HUES6 (cell line): ENCODE measurements at regions not wholly inside any gene's neighbourhood (a gene's known extent, or its start where the extent isn't known, plus 50 kb on each side); places are given as distances from the start of the nearest gene placed in this dataset.

Experiments
- H3K27ac ChIP-seq: 2 replicates; pipeline ENCODE4 v1.7.0; 2013; ENCODE audit warnings: low read depth, mild to moderate bottlenecking, low read length, inconsistent platforms
- H3K27me3 ChIP-seq: 2 replicates; pipeline ENCODE4 v1.6.1; 2013; ENCODE audit warnings: low read length; ENCODE audit not compliant: control insufficient read depth, insufficient read depth
- H3K36me3 ChIP-seq: 2 replicates; pipeline ENCODE4 v1.6.1; 2013; ENCODE audit warnings: low read length; ENCODE audit not compliant: control insufficient read depth, insufficient read depth
- H3K4me1 ChIP-seq: 2 replicates; pipeline ENCODE4 v1.6.1; 2013; ENCODE audit warnings: low read length; ENCODE audit not compliant: control insufficient read depth, insufficient read depth
- H3K4me3 ChIP-seq: 2 replicates; pipeline ENCODE4 v1.5.1; 2013; ENCODE audit warnings: low read depth, low read length
- H3K9ac ChIP-seq: one replicate; pipeline ENCODE4 v1.6.1; 2013; ENCODE audit warnings: mild to moderate bottlenecking, low read length
- H3K9me3 ChIP-seq: 2 replicates; pipeline ENCODE4 v1.6.1; 2013; ENCODE audit warnings: low read depth, low read length; ENCODE audit not compliant: control insufficient read depth, insufficient read depth

- no peaks in the 10 kb centered on the region for H3K9me3 ChIP-seq
- H3K4me1 ChIP-seq: 0 out of 2 replicates have a peak, but pooled peaks cover 6% of the 10 kb centered on the region
- H3K27me3 ChIP-seq: no peaks in the 10 kb centered on the region
- no peaks in the 10 kb centered on the region for H3K36me3 ChIP-seq
- no peak overlapping the region for H3K4me3 ChIP-seq
- H3K9ac ChIP-seq: no peak overlapping the region
- H3K27ac ChIP-seq: no peak overlapping the region
Measured at GRCh38 chr3:117669774-117670173, 960.2 kb downstream of the TUSC7 start.

DNA sequence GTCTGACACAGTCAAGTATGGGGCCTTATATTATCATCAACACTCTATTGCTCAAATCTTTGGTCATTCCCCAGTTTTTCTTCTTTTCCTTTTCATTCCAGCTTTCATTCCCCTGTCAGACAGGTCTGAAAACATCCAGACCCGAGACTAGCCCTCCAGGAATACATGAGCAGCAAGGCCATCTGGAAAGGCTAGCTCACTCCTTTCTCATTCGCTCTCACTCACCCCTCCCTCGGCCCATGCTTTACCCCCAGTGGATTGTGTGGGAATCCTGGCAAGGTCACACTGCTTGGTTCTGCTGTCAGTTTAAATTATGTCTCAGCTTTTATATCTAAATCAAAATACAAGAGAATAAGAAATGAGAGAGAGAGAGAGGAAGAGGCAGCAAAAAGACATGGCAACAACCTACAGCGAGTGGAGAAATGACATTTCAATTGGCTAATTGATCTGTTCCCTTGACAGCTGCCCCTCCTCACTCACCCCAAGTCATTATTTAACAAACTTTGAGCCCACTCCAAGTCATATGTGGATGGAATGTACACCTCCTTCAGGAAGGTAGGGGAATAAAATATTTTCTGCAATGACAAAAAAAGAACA is 962.2 kb downstream of the TUSC7 start:
- Histone ChIP-seq H3K4me1 (0 out of 2 replicates have a peak, but pooled peaks cover 1% of the 10 kb centered on the region), H3K9ac (no peak overlapping the region), H3K9me3 (no peaks in the 10 kb centered on the region), H3K27me3 (no peaks in the 10 kb centered on the region), H3K4me3 (no peak overlapping the region), H3K36me3 (no peaks in the 10 kb centered on the region), H3K27ac (no peak overlapping the region)

- Histone ChIP-seq H3K27me3 (no peaks in the 10 kb centered on the region), H3K36me3 (no peaks in the 10 kb centered on the region), H3K9ac (no peak overlapping the region), H3K9me3 (no peaks in the 10 kb centered on the region), H3K4me3 (no peak overlapping the region), H3K4me1 (no peaks in the 10 kb centered on the region), H3K27ac (no peak overlapping the region)
Measured at GRCh38 chr3:117674321-117674720, 964.7 kb downstream of the TUSC7 start.

DNA sequence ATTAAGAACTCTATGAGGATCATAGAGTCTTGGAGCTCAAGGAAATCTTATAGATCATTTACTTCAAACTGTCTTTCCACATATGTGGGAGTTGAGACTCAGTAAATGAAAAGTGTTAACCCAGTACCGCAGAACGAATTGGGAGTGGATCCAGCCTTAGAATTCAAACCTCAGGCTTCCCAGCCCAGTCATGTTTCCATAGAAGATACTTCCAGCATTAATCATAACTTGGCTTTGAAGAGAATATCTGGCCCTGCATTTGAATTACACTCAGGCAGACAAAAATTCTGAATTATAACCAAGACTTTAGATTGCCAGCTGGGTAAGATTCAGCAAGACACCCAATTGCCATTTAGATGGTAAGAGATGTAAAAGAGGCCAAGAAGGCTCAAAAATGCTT is 972.0 kb downstream of the TUSC7 start:
- H3K27me3 ChIP-seq: no peaks in the 10 kb centered on the region
- H3K27ac ChIP-seq: no peak overlapping the region
- no peak overlapping the region for H3K9ac ChIP-seq
- H3K36me3 ChIP-seq: no peaks in the 10 kb centered on the region
- H3K4me1 ChIP-seq: no peaks in the 10 kb centered on the region
- H3K4me3 ChIP-seq: no peak overlapping the region
- H3K9me3 ChIP-seq: no peaks in the 10 kb centered on the region

DNA sequence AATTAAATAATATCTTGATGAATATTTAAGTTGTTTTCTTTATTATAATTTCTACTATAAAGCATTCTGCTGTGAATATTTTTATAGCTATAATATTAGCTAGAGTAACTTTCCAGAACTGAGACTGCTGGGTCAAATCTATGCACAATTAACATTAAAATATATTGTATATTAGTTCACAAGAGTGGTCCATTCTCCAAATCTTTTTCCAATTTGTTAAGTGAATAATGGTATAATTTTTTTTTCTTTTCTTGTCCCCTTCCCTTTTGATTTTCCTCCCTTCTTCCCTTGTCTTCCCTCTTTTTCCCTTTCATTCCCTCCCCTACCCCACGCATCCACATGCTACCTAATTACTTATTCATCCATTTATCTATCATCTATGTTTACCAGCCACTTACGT is 977.5 kb downstream of the TUSC7 start:
- no peak overlapping the region for H3K9ac ChIP-seq
- H3K36me3 ChIP-seq: no peaks in the 10 kb centered on the region
- no peaks in the 10 kb centered on the region for H3K9me3 ChIP-seq
- H3K27ac ChIP-seq: no peak overlapping the region
- H3K4me1 ChIP-seq: peaks cover 6% of the 10 kb centered on the region; the same call in 1 of the 2 replicates
- no peaks in the 10 kb centered on the region for H3K27me3 ChIP-seq
- H3K4me3 ChIP-seq: no peak overlapping the region

DNA sequence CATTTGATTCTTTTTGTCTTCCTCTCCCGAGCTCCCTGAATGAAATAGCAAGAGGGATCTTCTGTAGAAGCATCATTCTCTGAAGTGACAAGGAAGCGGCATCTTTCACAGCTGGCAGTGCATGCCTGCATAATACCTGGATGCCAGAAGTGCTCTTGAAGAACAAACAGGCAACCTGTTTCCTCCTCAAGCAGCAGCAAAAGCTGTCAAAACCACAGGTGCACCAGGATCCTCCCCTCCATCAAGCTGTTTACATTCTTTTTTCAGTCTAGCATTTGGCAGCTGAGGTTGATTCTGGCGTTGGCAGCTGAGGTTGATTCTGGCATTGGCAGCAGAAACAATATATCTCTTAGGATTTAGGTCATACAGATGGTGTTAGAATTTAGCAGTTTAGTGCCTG is 979.0 kb downstream of the TUSC7 start:
- Histone ChIP-seq H3K36me3 (no peaks in the 10 kb centered on the region), H3K27ac (no peak overlapping the region), H3K9me3 (no peaks in the 10 kb centered on the region), H3K4me3 (no peak overlapping the region), H3K4me1 (peaks cover 16% of the 10 kb centered on the region), H3K9ac (no peak overlapping the region), H3K27me3 (no peaks in the 10 kb centered on the region)

- H3K27me3 ChIP-seq: no peaks in the 10 kb centered on the region
- no peaks in the 10 kb centered on the region for H3K9me3 ChIP-seq
- no peaks in the 10 kb centered on the region for H3K36me3 ChIP-seq
- no peak overlapping the region for H3K9ac ChIP-seq
- H3K27ac ChIP-seq: no peak overlapping the region
- no peak overlapping the region for H3K4me3 ChIP-seq
- peaks cover 22% of the 10 kb centered on the region for H3K4me1 ChIP-seq
Measured at GRCh38 chr3:117691526-117691925, 981.9 kb downstream of the TUSC7 start.

GRCh38 chr3:117692416-117692995 is 982.9 kb downstream of the TUSC7 start:
- Histone ChIP-seq H3K4me3 (no peak overlapping the region), H3K4me1 (peaks cover 31% of the 10 kb centered on the region), H3K27ac (no peak overlapping the region), H3K9me3 (no peaks in the 10 kb centered on the region), H3K36me3 (no peaks in the 10 kb centered on the region), H3K27me3 (no peaks in the 10 kb centered on the region), H3K9ac (no peak overlapping the region)

DNA sequence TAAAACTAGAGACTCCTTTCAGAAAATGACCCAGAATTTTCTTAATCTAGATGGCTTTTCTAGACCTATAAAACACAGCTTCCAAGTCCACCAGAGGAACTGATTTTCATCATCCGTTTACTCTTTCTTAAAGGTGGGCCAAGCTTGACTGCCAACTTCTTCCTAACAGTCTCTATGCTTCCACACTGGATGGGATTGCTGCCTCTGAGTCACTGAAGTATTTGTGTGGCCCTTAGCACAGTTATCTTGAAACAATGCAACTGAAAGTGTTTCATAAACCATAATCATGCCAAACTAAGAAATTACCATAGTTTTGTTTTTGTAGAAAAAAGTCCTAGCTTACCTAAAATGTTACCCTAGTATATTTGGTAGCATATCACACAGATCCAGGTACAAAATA is 985.7 kb downstream of the TUSC7 start:
- Histone ChIP-seq H3K27me3 (no peaks in the 10 kb centered on the region), H3K4me1 (peaks cover 31% of the 10 kb centered on the region), H3K9ac (no peak overlapping the region), H3K9me3 (no peaks in the 10 kb centered on the region), H3K36me3 (no peaks in the 10 kb centered on the region), H3K27ac (no peak overlapping the region), H3K4me3 (no peak overlapping the region)

GRCh38 chr3:117695871-117696645 is 986.5 kb downstream of the TUSC7 start:
- H3K36me3 ChIP-seq: no peaks in the 10 kb centered on the region
- no peak overlapping the region for H3K4me3 ChIP-seq
- no peaks in the 10 kb centered on the region for H3K9me3 ChIP-seq
- H3K27me3 ChIP-seq: no peaks in the 10 kb centered on the region
- H3K4me1 ChIP-seq: peaks cover 31% of the 10 kb centered on the region
- H3K27ac ChIP-seq: no peak overlapping the region
- no peak overlapping the region for H3K9ac ChIP-seq

DNA sequence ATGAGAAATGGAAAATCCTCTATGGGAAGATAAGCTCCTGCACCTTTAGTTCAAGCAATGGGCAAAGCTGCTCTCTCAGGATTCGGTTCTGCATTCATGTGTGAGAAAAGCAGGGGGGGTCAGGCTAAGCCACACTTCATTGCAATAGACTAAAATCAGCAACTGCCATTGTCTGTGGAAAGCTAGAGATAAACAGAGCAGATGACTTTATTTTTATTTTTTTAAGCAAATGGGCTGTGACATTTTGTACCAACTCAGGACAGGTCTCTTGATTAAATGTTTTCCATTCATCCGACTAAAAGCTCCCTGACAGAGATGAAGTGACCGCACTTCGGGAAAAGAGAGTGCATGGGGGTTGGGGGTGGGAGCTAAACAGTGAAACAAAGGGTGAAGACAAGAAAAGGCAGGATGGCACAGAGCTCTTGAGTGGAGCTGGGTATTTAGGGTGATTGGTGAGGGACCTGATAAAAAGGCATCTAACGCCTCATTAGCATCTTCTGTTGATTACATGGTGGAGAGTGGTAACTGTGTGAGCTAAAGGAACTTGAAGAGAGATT is 987.4 kb downstream of the TUSC7 start:
- H3K4me3 ChIP-seq: no peak overlapping the region
- H3K36me3 ChIP-seq: no peaks in the 10 kb centered on the region
- peaks cover 26% of the 10 kb centered on the region for H3K4me1 ChIP-seq
- no peak overlapping the region for H3K9ac ChIP-seq
- no peak overlapping the region for H3K27ac ChIP-seq
- H3K9me3 ChIP-seq: no peaks in the 10 kb centered on the region
- no peaks in the 10 kb centered on the region for H3K27me3 ChIP-seq
